HepG2 (cell line): ENCODE measurements at regions not wholly inside any gene's neighbourhood (a gene's known extent, or its start where the extent isn't known, plus 50 kb on each side); places are given as distances from the start of the nearest gene placed in this dataset.

ENCODE experiments used
- POLR2A ChIP-seq, 2 experiments: IDR thresholded peaks; 2 replicates each; pipeline ENCODE4 v1.6.1; 2011; ENCODE audit warnings: low read depth in 2 of 2, low read length in 2 of 2, mild to moderate bottlenecking in 1 of 2, moderate library complexity in 1 of 2; ENCODE audit not compliant: insufficient read depth in 1 of 2
- POLR2AphosphoS5 ChIP-seq: IDR thresholded peaks from 2 replicates; pipeline ENCODE4 v1.6.1; 2012; ENCODE audit warnings: low read depth, low read length
- TBX2 ChIP-seq: sonication (generic); formaldehyde crosslinking; IDR thresholded peaks from 2 replicates; pipeline ENCODE4 v1.5.0; 2020; ENCODE audit warnings: missing genetic modification reagents, mild to moderate bottlenecking, borderline replicate concordance
- ZBTB21 ChIP-seq: sonication (generic); formaldehyde crosslinking; IDR thresholded peaks from 2 replicates; pipeline ENCODE4 v1.4.0; 2020; ENCODE audit warnings: missing genetic modification reagents
- ZNF17 ChIP-seq: sonication (generic); formaldehyde crosslinking; IDR thresholded peaks from 2 replicates; pipeline ENCODE4 v1.5.0; 2020; ENCODE audit warnings: mild to moderate bottlenecking, missing genetic modification reagents
- ZNF235 ChIP-seq: sonication (generic); formaldehyde crosslinking; IDR thresholded peaks from 2 replicates; pipeline ENCODE4 v1.8.1; 2023; ENCODE audit warnings: mild to moderate bottlenecking, missing genetic modification reagents, borderline replicate concordance
- ZNF484 ChIP-seq: sonication (generic); formaldehyde crosslinking; IDR thresholded peaks from 2 replicates; pipeline ENCODE4 v1.5.1; 2020; ENCODE audit warnings: mild to moderate bottlenecking, low read depth, missing genetic modification reagents, borderline replicate concordance
- ZNF724P ChIP-seq: sonication (generic); formaldehyde crosslinking; IDR thresholded peaks from 2 replicates; pipeline ENCODE4 v1.8.0; 2022; ENCODE audit warnings: missing genetic modification reagents, borderline replicate concordance
- TF ChIP-seq, protein P1 (sequence below): sonication (generic); formaldehyde crosslinking; IDR thresholded peaks from 2 replicates; pipeline ENCODE4 v1.5.0; 2020; ENCODE audit warnings: mild to moderate bottlenecking, missing genetic modification reagents, moderate library complexity
- TF ChIP-seq, protein P2 (sequence below): sonication (generic); formaldehyde crosslinking; IDR thresholded peaks from 2 replicates; pipeline ENCODE4 v1.4.0; 2020; ENCODE audit warnings: missing genetic modification reagents
- TF ChIP-seq, protein P3 (sequence below): sonication (generic); formaldehyde crosslinking; IDR thresholded peaks from 2 replicates; pipeline ENCODE4 v1.4.0; 2020; ENCODE audit warnings: missing genetic modification reagents

DNA sequence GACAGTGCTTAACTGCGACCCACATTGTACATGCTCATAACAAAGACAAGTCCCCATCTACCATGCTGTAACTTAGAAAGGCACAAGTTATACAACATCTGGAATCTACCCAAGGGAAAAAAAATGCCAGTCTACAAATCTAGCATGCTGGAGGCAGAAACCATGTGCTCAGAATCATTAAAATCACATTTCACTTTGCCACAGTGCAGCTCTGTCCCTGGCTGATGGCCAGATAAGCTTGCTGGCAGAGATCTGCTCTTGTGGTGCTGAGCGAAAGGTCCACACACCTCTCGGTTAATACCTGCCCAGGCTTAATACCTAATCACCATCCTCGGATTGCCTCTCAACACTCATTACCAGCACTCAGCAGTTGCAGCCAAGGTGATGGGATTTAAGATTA, 74.1 kb upstream of the UQCRFS1 start:
- TF ChIP-seq, protein P1, sequence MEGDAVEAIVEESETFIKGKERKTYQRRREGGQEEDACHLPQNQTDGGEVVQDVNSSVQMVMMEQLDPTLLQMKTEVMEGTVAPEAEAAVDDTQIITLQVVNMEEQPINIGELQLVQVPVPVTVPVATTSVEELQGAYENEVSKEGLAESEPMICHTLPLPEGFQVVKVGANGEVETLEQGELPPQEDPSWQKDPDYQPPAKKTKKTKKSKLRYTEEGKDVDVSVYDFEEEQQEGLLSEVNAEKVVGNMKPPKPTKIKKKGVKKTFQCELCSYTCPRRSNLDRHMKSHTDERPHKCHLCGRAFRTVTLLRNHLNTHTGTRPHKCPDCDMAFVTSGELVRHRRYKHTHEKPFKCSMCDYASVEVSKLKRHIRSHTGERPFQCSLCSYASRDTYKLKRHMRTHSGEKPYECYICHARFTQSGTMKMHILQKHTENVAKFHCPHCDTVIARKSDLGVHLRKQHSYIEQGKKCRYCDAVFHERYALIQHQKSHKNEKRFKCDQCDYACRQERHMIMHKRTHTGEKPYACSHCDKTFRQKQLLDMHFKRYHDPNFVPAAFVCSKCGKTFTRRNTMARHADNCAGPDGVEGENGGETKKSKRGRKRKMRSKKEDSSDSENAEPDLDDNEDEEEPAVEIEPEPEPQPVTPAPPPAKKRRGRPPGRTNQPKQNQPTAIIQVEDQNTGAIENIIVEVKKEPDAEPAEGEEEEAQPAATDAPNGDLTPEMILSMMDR = no peak
- TF ChIP-seq ZNF235 (CRISPR knock-in tag) = no peak
- TF ChIP-seq ZNF724P (CRISPR knock-in tag) = no peak
- TF ChIP-seq, protein P2, sequence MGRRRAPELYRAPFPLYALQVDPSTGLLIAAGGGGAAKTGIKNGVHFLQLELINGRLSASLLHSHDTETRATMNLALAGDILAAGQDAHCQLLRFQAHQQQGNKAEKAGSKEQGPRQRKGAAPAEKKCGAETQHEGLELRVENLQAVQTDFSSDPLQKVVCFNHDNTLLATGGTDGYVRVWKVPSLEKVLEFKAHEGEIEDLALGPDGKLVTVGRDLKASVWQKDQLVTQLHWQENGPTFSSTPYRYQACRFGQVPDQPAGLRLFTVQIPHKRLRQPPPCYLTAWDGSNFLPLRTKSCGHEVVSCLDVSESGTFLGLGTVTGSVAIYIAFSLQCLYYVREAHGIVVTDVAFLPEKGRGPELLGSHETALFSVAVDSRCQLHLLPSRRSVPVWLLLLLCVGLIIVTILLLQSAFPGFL (CRISPR knock-in tag) = no peak
- no peak for TF ChIP-seq TBX2
- TF ChIP-seq ZBTB21 = no peak
- TF ChIP-seq, protein P3, sequence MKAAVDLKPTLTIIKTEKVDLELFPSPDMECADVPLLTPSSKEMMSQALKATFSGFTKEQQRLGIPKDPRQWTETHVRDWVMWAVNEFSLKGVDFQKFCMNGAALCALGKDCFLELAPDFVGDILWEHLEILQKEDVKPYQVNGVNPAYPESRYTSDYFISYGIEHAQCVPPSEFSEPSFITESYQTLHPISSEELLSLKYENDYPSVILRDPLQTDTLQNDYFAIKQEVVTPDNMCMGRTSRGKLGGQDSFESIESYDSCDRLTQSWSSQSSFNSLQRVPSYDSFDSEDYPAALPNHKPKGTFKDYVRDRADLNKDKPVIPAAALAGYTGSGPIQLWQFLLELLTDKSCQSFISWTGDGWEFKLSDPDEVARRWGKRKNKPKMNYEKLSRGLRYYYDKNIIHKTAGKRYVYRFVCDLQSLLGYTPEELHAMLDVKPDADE (CRISPR knock-in tag) = no peak
- no peak for TF ChIP-seq POLR2A (IDR thresholded peaks at IDR 0.05; ENCODE audit: insufficient read depth in 1 of 2, low read depth in 2 of 2, low read length in 2 of 2)
- TF ChIP-seq ZNF17 (CRISPR knock-in tag) = no peak
- no peak for TF ChIP-seq POLR2AphosphoS5
- no peak for TF ChIP-seq ZNF484 (CRISPR knock-in tag)
